ENCODE measurements at regions not wholly inside any gene's neighbourhood (a gene's known extent, or its start where the extent isn't known, plus 50 kb on each side); places are given as distances from the start of the nearest gene placed in this dataset.
A peak's percentile ranks its signal among the peaks of the same experiment; 100 is the strongest.

GRCh38 chr5:9692576-9692975, 62.4 kb upstream of the TAS2R1 start:
- H3K27ac Mint-ChIP-seq = no peak overlapping the region
- peaks cover 15% of the 10 kb centered on the region for H3K4me1 Mint-ChIP-seq
- no peak for DNase-seq (ENCODE audit: low spot score in 2 of 2, unreplicated experiment in 2 of 2)
- TF ChIP-seq CTCF (IDR thresholded peaks at IDR 0.05; ENCODE audit: unreplicated experiment) = no peak
- H3K27me3 Mint-ChIP-seq (ENCODE audit: low read depth) = no peaks in the 10 kb centered on the region
- peaks cover 11% of the 10 kb centered on the region for H3K9me3 Mint-ChIP-seq
- H3K36me3 Mint-ChIP-seq = peaks cover 2% of the 10 kb centered on the region
- H3K4me3 Mint-ChIP-seq = no peak overlapping the region

- Mint-ChIP-seq H3K36me3 (peaks cover 4% of the 10 kb centered on the region), H3K27ac (no peak overlapping the region), H3K4me3 (no peak overlapping the region), H3K9me3 (peaks cover 15% of the 10 kb centered on the region), H3K27me3 (ENCODE audit: low read depth) (no peaks in the 10 kb centered on the region), H3K4me1 (peaks cover 17% of the 10 kb centered on the region)
- no peak for TF ChIP-seq CTCF (IDR thresholded peaks at IDR 0.05; ENCODE audit: unreplicated experiment)
- DNase-seq (ENCODE audit: low spot score in 2 of 2, unreplicated experiment in 2 of 2) = no peak
Measured at GRCh38 chr5:9691261-9691660, 61.1 kb upstream of the TAS2R1 start.

- TF ChIP-seq CTCF (IDR thresholded peaks at IDR 0.05; ENCODE audit: unreplicated experiment) = no peak
- peaks cover 17% of the 10 kb centered on the region for H3K4me1 Mint-ChIP-seq
- DNase-seq (ENCODE audit: low spot score in 2 of 2, unreplicated experiment in 2 of 2) = no peak
Measured at GRCh38 chr5:9690751-9691150, 60.6 kb upstream of the TAS2R1 start.

GRCh38 chr5:9686216-9686615, 56.1 kb upstream of the TAS2R1 start:
- peak overlapping the region; percentile 4 for H3K27ac Mint-ChIP-seq
- peaks cover 4% of the 10 kb centered on the region for H3K36me3 Mint-ChIP-seq
- H3K4me1 Mint-ChIP-seq = peaks cover 11% of the 10 kb centered on the region
- DNase-seq (ENCODE audit: low spot score in 2 of 2, unreplicated experiment in 2 of 2) = no peak
- no peaks in the 10 kb centered on the region for H3K27me3 Mint-ChIP-seq (ENCODE audit: low read depth)
- no peak for TF ChIP-seq CTCF (IDR thresholded peaks at IDR 0.05; ENCODE audit: unreplicated experiment)
- peaks cover 16% of the 10 kb centered on the region for H3K9me3 Mint-ChIP-seq
- no peak overlapping the region for H3K4me3 Mint-ChIP-seq

More at GRCh38 chr5:9690751-9691150, 60.6 kb upstream of the TAS2R1 start:
- Mint-ChIP-seq H3K4me3 (no peak overlapping the region), H3K9me3 (peaks cover 15% of the 10 kb centered on the region), H3K27me3 (ENCODE audit: low read depth) (no peaks in the 10 kb centered on the region), H3K36me3 (peaks cover 4% of the 10 kb centered on the region), H3K27ac (no peak overlapping the region)

GRCh38 chr5:9681706-9682105, 51.6 kb upstream of the TAS2R1 start:
- H3K27me3 Mint-ChIP-seq (ENCODE audit: low read depth) = no peaks in the 10 kb centered on the region
- H3K36me3 Mint-ChIP-seq = peaks cover 4% of the 10 kb centered on the region
- H3K4me1 Mint-ChIP-seq = peaks cover 11% of the 10 kb centered on the region
- H3K4me3 Mint-ChIP-seq = no peak overlapping the region
- no peak overlapping the region for H3K27ac Mint-ChIP-seq
- H3K9me3 Mint-ChIP-seq = peaks cover 31% of the 10 kb centered on the region
- DNase-seq (ENCODE audit: low spot score in 2 of 2, unreplicated experiment in 2 of 2) = no peak
- no peak for TF ChIP-seq CTCF (IDR thresholded peaks at IDR 0.05; ENCODE audit: unreplicated experiment)

All from mesothelial cell of epicardium (in vitro differentiated cells).